Aorta (tissue), 5 donors: ENCODE measurements at regions not wholly inside any gene's neighbourhood (a gene's known extent, or its start where the extent isn't known, plus 50 kb on each side); places are given as distances from the start of the nearest gene placed in this dataset.

Experiments
- ATAC-seq: fragments of 200-7000 bp; cut with Tn5 transposase; one replicate; pipeline ENCODE4 v1.9.1; 2022; ENCODE audit warnings: moderate library complexity; ENCODE audit not compliant: low FRiP score
- DNase-seq, 2 donors: peaks; one replicate each; pipeline ENCODE4 v3.0.0-alpha.2; 2020
- H3K27ac ChIP-seq, 2 donors: one replicate each; pipeline ENCODE4 v1.5.1; 2013; ENCODE audit warnings: low read length in 2 of 2, mild to moderate bottlenecking in 2 of 2, moderate library complexity in 2 of 2, control low read depth in 1 of 2, inconsistent platforms in 1 of 2, low read depth in 1 of 2
- H3K27me3 ChIP-seq, 2 donors: one replicate each; pipeline ENCODE4 v1.6.1; 2013; ENCODE audit warnings: control low read depth in 1 of 2, low read length in 1 of 2, mild to moderate bottlenecking in 1 of 2, moderate library complexity in 1 of 2; ENCODE audit not compliant: insufficient read depth in 2 of 2, control insufficient read depth in 1 of 2
- H3K36me3 ChIP-seq, 2 donors: one replicate each; pipeline ENCODE4 v1.6.1; 2013; ENCODE audit warnings: control low read depth in 1 of 2, low read length in 1 of 2, mild to moderate bottlenecking in 1 of 2; ENCODE audit not compliant: insufficient read depth in 2 of 2, control insufficient read depth in 1 of 2
- H3K4me1 ChIP-seq, 2 donors: one replicate each; pipeline ENCODE4 v1.6.1; 2013; ENCODE audit warnings: low read length in 2 of 2, control low read depth in 1 of 2, mild to moderate bottlenecking in 1 of 2, moderate library complexity in 1 of 2; ENCODE audit not compliant: insufficient read depth in 2 of 2, control insufficient read depth in 1 of 2
- H3K4me3 ChIP-seq, 2 donors: one replicate each; pipeline ENCODE4 v1.5.1; 2013; ENCODE audit warnings: low read length in 2 of 2, control low read depth in 1 of 2, mild to moderate bottlenecking in 1 of 2
- H3K9me3 ChIP-seq: one replicate; pipeline ENCODE4 v1.6.1; 2013; ENCODE audit warnings: mild to moderate bottlenecking, low read length; ENCODE audit not compliant: control insufficient read depth
- WGBS, 2 donors: extraction: QIAGEN DNeasy Blood & Tissue Kit; methylation state at CpG; one replicate each; pipeline ENCODE4 v1.1.7; 2013; 5-methylcytosine and 5-hydroxymethylcytosine counted together
- intact Hi-C, 2 donors: fragments of 100-400 bp; cut with DNase I; formaldehyde crosslinking; loops; one replicate each; pipeline versions ENCODE4 v1.14.2 to v1.15.0; 2022
- donor health status: healthy with polysubstance abuse.
- donor health status: Bipolar disorder and iron deficiency.
- donor health status: DM: no; HTN: no; CAD: no.
- donor health status: DM: no; HTN: no; CAD: no.
- donor health status: DM: yes; HTN: yes; CAD: no.

DNA sequence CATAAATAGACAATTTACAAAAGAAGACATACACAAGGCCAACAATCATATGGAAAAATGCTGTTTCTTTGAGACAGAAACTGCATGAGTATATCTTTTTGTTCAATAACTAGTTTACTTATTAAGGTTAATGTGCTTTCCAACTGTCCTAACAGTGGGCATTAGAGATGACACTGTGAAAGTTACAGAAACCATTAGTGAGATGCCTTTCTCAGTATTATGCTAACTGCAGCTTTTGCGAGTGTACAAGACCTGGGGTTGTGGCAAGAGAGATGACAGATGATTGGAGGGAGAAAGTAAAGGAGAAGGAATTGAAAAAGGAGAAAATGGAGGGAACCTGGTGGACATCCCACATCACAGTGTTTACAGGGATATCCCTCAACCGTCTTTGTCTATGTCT, 640.5 kb downstream of the ZPLD1 start:
- Histone ChIP-seq H3K27ac (no peak overlapping the region), H3K9me3 (no peaks in the 10 kb centered on the region), H3K27me3 (no peaks in the 10 kb centered on the region), H3K4me1 (no peaks in the 10 kb centered on the region), H3K36me3 (no peaks in the 10 kb centered on the region), H3K4me3 (no peak overlapping the region)
- intact Hi-C loops, result no loop called here
- 62 to 69% methylated on average over 2 of the region's 2 CpGs for WGBS, 2 donors
- DNase-seq (no peak), ATAC-seq (no peak)

DNA sequence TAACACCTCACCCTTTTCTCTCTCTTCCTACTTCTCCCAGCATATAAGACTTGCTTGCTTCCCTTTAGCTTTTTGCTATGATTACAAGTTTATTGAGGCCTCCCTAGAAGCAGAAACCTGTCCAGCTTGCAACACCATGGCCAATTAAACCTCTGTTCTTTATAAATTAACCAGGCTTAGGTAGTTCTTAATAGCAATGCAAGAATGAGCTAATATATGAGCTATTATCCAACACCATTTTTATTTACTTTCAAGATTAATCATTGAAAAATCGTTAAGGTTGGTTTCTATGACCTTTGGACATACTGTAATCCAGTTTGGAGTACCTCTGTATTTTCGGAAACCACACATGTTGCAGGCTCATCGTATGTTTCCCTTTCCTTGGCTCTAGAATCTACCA, 643.1 kb downstream of the ZPLD1 start:
- H3K27ac ChIP-seq, result no peak overlapping the region
- ATAC-seq (no peak), DNase-seq (no peak)
- H3K27me3 ChIP-seq, result no peaks in the 10 kb centered on the region
- no peaks in the 10 kb centered on the region for H3K9me3 ChIP-seq
- H3K4me3 ChIP-seq, result no peak overlapping the region
- H3K4me1 ChIP-seq, result no peaks in the 10 kb centered on the region
- intact Hi-C loops, result no loop called here
- 92 to 94% methylated on average over 3 of the region's 3 CpGs for WGBS, 2 donors
- H3K36me3 ChIP-seq, result no peaks in the 10 kb centered on the region

DNA sequence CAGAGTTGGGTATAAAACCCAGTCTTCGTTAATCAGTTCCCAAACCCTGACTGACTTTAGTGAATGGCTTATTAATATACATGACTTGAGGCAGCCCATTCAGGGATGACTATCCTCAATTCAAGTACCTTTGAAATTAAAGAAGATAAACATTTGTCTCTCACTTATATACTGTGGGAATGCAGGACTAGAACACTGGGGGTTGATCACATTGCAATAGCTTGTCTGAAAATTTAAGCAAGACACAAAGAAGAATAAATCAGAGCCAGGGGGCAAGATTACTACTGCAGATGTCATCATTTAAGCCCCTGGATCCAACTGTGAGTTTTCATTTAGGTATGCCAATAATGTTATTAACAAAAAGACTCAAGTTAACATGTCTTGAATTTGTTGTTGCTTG, 647.7 kb downstream of the ZPLD1 start:
- no peaks in the 10 kb centered on the region for H3K36me3 ChIP-seq
- no peak overlapping the region for H3K4me3 ChIP-seq
- ATAC-seq, result no peak
- H3K27me3 ChIP-seq, result no peaks in the 10 kb centered on the region
- intact Hi-C loops, result no loop called here
- H3K9me3 ChIP-seq, result no peaks in the 10 kb centered on the region
- WGBS, 2 donors, result 91 to 97% methylated on average over 1 of the region's 1 CpG
- H3K27ac ChIP-seq, result no peak overlapping the region
- DNase-seq, result no peak
- no peaks in the 10 kb centered on the region for H3K4me1 ChIP-seq

DNA sequence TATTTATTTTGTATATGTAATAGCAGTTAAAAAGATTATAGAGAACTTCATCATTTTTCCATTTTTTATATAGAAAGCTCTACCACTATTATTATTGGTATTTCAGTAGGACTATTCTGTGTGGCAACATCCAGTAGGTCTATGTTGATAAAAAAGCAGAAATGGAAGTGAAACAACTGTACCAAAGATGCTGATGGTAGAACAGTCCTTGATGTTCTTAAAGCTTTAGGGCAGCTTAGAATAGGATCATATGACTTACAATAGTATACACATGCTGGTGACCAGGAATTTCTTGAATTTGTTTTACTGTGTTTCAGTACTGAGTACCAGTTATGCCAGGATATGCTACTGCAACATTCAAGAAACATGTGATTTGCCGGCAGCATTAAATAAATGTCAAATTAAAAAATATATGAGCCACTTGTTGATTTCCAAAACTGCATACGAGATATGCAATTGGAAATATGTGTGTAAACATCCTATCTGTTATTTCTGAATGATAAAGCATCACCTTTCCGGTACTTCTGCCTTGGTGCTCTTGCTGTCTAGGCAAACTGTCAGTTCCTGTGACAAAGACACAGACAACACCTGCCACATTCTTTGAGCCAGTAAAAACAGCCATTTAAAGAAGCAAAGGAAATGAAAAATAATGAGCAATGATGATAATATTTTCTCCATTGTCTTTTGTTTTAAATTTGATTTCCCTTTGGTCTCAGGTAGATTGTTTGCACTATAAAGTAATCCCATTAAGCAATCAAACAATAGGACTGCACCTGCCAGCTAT, 649.2 kb downstream of the ZPLD1 start:
- WGBS, 2 donors, result 66 to 78% methylated on average over 3 of the region's 3 CpGs
- H3K4me1 ChIP-seq, result no peaks in the 10 kb centered on the region
- no peak overlapping the region for H3K4me3 ChIP-seq
- H3K27ac ChIP-seq, result no peak overlapping the region
- DNase-seq (no peak), ATAC-seq (no peak)
- no peaks in the 10 kb centered on the region for H3K36me3 ChIP-seq
- H3K27me3 ChIP-seq, result no peaks in the 10 kb centered on the region
- intact Hi-C loops, result no loop called here
- H3K9me3 ChIP-seq, result no peaks in the 10 kb centered on the region

DNA sequence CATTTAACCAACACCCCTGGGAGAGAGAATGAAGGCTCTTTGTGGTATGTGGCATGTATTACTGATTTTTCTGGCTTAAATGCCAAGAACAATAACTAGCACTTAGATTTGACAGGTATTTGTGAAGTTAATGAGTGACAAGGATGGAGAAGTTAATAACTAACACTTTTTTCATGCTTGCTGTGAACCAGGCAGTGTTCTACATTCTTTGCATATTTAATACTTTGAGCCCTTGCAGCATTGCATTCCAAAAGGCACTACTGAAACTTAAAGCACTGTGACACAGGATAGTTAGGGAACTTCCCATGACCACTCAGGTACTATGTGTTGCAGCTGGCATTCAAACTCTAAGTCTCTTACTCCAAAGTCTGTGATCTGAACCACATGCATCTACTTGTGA, 650.6 kb downstream of the ZPLD1 start:
- Histone ChIP-seq H3K27ac (no peak overlapping the region), H3K4me1 (no peaks in the 10 kb centered on the region), H3K36me3 (no peaks in the 10 kb centered on the region), H3K9me3 (no peaks in the 10 kb centered on the region), H3K4me3 (no peak overlapping the region), H3K27me3 (no peaks in the 10 kb centered on the region)
- no peak for ATAC-seq
- no peak for DNase-seq
- intact Hi-C loops, result no loop called here

DNA sequence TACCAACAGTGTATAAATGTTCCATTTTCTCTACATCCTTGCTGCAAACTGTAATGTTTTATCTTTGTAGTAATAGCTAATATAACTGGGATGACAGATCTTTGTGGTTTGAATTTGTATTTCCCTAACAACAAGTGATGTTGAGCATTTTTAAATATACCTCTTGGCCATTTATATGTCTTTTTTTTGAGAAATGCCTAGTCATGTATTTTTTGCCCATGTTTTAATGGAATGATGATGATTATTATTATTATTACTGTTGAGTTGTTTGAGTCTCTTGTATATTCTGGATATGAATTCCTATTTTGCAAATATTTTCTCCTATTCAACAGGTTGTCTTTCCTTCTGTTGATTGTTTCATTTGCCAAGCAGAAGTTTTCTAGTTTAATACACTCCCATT, 654.9 kb downstream of the ZPLD1 start:
- no peaks in the 10 kb centered on the region for H3K36me3 ChIP-seq
- H3K27me3 ChIP-seq, result no peaks in the 10 kb centered on the region
- H3K27ac ChIP-seq, result no peak overlapping the region
- no peak overlapping the region for H3K4me3 ChIP-seq
- no peaks in the 10 kb centered on the region for H3K4me1 ChIP-seq
- no peaks in the 10 kb centered on the region for H3K9me3 ChIP-seq
- no peak for DNase-seq
- intact Hi-C loops, result no loop called here
- ATAC-seq, result no peak

DNA sequence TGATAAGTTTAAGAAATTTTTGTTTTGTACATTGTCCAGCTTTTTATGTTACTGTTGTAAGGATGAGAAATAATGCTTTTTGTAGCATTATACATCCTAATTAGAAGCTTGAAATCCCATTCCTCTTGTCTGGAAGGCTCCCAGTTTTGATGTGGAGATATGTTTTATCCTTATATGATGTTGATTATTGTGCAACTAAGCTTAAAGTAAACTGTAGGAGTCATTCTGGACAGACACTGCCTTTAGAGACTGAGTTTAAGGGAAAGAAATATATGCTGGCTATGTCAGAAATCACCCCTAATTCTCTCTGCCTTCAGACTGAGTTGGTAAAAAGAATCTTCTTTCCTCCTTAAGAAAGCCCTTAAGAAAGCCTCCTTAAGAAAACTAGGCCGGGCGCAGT, 670.4 kb downstream of the ZPLD1 start:
- Histone ChIP-seq H3K4me3 (no peak overlapping the region), H3K4me1 (no peaks in the 10 kb centered on the region), H3K9me3 (no peaks in the 10 kb centered on the region), H3K27me3 (no peaks in the 10 kb centered on the region), H3K36me3 (no peaks in the 10 kb centered on the region), H3K27ac (no peak overlapping the region)
- no peak for ATAC-seq
- DNase-seq, result no peak
- intact Hi-C loops, result no loop called here
- WGBS, 2 donors, result 85 to 94% methylated on average over 2 of the region's 2 CpGs

DNA sequence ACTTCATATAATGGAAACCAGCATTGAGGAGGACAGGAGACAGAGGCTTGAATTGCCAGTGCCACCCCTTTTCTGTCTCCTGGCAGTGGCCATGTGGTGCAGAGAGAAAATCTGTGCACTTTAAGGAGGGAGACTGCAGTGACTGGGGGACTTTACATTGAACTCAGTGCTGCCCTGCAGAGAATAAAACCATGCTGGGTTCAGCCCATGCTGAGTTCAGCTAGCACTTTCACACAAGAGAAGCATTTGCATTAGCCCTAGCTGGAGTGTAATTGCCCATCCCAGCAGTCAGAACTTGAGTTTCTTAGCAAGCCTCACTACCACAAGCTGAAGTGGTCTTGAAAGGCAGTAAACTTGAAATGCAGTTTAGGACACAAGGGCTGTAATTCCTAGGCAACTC, 677.5 kb downstream of the ZPLD1 start:
- DNase-seq, result no peak
- Histone ChIP-seq H3K27ac (no peak overlapping the region), H3K36me3 (no peaks in the 10 kb centered on the region), H3K27me3 (no peaks in the 10 kb centered on the region), H3K9me3 (no peaks in the 10 kb centered on the region), H3K4me3 (no peak overlapping the region), H3K4me1 (no peaks in the 10 kb centered on the region)
- ATAC-seq, result no peak
- intact Hi-C loops, result no loop called here

DNA sequence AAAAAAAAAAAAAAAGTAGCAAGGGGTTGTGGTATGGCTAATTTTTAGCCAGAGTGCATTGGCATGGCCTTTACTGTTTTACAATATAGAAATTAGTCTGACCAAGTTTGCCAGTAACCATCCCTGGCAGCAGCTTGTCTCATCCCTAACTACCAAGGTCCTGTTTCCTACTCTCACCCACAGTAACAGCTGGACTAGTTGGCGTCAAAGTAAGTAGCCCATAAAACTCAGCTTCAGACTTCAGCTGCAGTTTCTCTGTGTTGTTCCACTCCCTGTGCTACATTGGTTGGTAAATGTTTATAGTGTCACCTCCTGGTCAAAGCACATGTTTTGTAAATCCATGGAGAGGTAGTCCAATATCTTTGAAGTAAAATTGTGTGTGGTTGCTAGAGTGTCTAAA, 691.3 kb downstream of the ZPLD1 start:
- WGBS, 2 donors, result 44 to 63% methylated on average over 1 of the region's 1 CpG
- Histone ChIP-seq H3K36me3 (no peaks in the 10 kb centered on the region), H3K4me1 (no peaks in the 10 kb centered on the region), H3K27ac (no peak overlapping the region), H3K9me3 (no peaks in the 10 kb centered on the region), H3K4me3 (no peak overlapping the region), H3K27me3 (no peaks in the 10 kb centered on the region)
- intact Hi-C loops, result no loop called here
- ATAC-seq (no peak), DNase-seq (no peak)
